CD4-positive, alpha-beta memory T cell (primary cell): ENCODE measurements at regions not wholly inside any gene's neighbourhood (a gene's known extent, or its start where the extent isn't known, plus 50 kb on each side); places are given as distances from the start of the nearest gene placed in this dataset.

Experiments
- CTCF ChIA-PET: fragments of 350-600 bp; sonication (Branson Sonifier 250); formaldehyde crosslinking; loops from one replicate; lab custom pipeline; 2021; ENCODE audit warnings: inconsistent platforms; ENCODE audit not compliant: partially characterized antibody; lab: Charles Lee
- POLR2A ChIA-PET: fragments of 350-600 bp; sonication (Branson Sonifier 250); formaldehyde crosslinking; loops from one replicate; lab custom pipeline; 2021; ENCODE audit not compliant: partially characterized antibody; lab: Charles Lee
- DNase-seq, 5 donors: peaks; one replicate each; pipeline versions ENCODE4 v3.0.0 to v3.0.0-alpha.2; 2020 to 2022; ENCODE audit warnings: mixed read lengths in 1 of 5
- H3K27ac ChIP-seq: one replicate; pipeline ENCODE4 v1.7.0; 2013; ENCODE audit warnings: low read depth, low read length
- H3K27me3 ChIP-seq: 2 replicates; pipeline ENCODE4 v1.7.0; 2013; ENCODE audit warnings: mild to moderate bottlenecking, low read length, moderate library complexity; ENCODE audit not compliant: insufficient read depth
- H3K36me3 ChIP-seq: 2 replicates; pipeline ENCODE4 v1.7.0; 2013; ENCODE audit warnings: mild to moderate bottlenecking, low read length, moderate library complexity; ENCODE audit not compliant: insufficient read depth
- H3K4me1 ChIP-seq: 2 replicates; pipeline ENCODE4 v1.7.0; 2013; ENCODE audit warnings: mild to moderate bottlenecking, low read length, moderate library complexity; ENCODE audit not compliant: insufficient read depth
- H3K4me3 ChIP-seq, 2 donors: one replicate each; pipeline ENCODE4 v1.7.0; 2013; ENCODE audit warnings: low read length in 2 of 2, mild to moderate bottlenecking in 1 of 2
- H3K9me3 ChIP-seq, 2 donors: one replicate each; pipeline ENCODE4 v1.7.0; 2013; ENCODE audit warnings: low read length in 2 of 2, control low read depth in 1 of 2; ENCODE audit not compliant: control insufficient read depth in 1 of 2
- H3K27ac Mint-ChIP-seq, 7 donors: one replicate each; pipeline ENCODE4 v1.8.0; 2020 to 2021; ENCODE audit warnings: mixed read lengths in 7 of 7, mild to moderate bottlenecking in 6 of 7, inconsistent platforms in 3 of 7, moderate library complexity in 3 of 7
- H3K27me3 Mint-ChIP-seq, 2 donors: one replicate each; pipeline ENCODE4 v1.8.0; 2020 to 2021; ENCODE audit warnings: mixed read lengths in 2 of 2
- H3K36me3 Mint-ChIP-seq, 2 donors: one replicate each; pipeline ENCODE4 v1.8.0; 2020 to 2021; ENCODE audit warnings: mixed read lengths in 2 of 2, inconsistent platforms in 1 of 2, mild to moderate bottlenecking in 1 of 2
- H3K4me1 Mint-ChIP-seq, 4 donors: one replicate each; pipeline ENCODE4 v1.8.0; 2020 to 2021; ENCODE audit warnings: mixed read lengths in 4 of 4, mild to moderate bottlenecking in 1 of 4
- H3K4me3 Mint-ChIP-seq, 8 donors: one replicate each; pipeline ENCODE4 v1.8.0; 2020 to 2021; ENCODE audit warnings: mixed read lengths in 8 of 8, mild to moderate bottlenecking in 7 of 8, moderate library complexity in 6 of 8, inconsistent platforms in 3 of 8
- H3K9me3 Mint-ChIP-seq, 8 donors: one replicate each; pipeline ENCODE4 v1.8.0; 2020 to 2021; ENCODE audit warnings: mixed read lengths in 8 of 8, mild to moderate bottlenecking in 5 of 8, inconsistent platforms in 3 of 8, moderate library complexity in 1 of 8
- intact Hi-C: fragments of 100-400 bp; cut with micrococcal nuclease; formaldehyde crosslinking; loops from one replicate; pipeline ENCODE4 v1.15.1; 2023

DNA sequence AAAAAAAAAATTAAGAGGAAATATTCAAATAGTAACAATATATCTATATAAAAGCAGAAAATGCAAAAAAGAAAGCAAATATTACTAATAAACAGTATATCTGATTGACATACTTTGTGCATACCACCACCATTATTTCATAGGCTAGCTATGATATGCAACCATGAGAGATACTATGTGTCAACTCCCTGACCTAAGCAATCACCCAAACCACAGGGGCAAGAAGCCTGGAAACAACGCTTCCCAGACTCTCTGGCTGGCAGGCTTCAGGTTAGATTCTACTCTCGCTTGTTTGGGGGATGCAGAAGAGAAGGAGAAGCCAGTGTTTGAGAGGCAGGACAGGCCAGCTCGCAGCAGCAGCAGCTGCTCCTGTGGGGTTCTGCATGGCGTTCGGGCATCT lies 169.3 kb upstream of the TPM1 start:
- peaks cover 4 to 6% of the 10 kb centered on the region in 2 donors for H3K27me3 Mint-ChIP-seq
- intact Hi-C loops, result no loop called here
- Histone ChIP-seq H3K27ac (no peak overlapping the region), H3K9me3 (no peaks in the 10 kb centered on the region), H3K27me3 (no peaks in the 10 kb centered on the region), H3K4me1 (no peaks in the 10 kb centered on the region), H3K4me3 (no peak overlapping the region), H3K36me3 (no peaks in the 10 kb centered on the region)
- H3K27ac Mint-ChIP-seq, result no peak overlapping the region
- ChIA-PET POLR2A (no interaction called here), CTCF (no interaction called here)
- no peaks in the 10 kb centered on the region for H3K36me3 Mint-ChIP-seq
- no peaks in the 10 kb centered on the region for H3K4me1 Mint-ChIP-seq
- peaks cover 0 to 4% (median 0%) of the 10 kb centered on the region in 8 donors for H3K9me3 Mint-ChIP-seq
- DNase-seq, result no peak
- no peak overlapping the region for H3K4me3 Mint-ChIP-seq

DNA sequence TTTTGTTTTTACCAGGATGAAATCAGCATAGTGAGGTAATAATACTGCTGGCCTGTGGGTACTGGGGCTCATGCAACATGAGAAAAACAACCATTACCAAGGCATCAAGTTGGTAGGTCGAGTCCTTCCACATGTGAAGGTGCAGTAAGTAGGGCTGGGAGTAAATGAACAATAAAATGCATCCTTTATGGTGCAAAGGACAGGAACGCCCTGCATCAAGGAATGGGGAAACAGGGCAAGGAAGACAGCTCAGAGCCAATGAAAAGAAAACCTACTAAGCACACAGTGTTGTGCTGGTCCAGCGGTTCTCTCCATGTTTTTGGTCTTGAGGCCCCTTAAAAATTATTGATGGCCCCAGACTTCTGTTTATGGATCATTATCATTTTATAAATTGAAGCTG lies 168.5 kb upstream of the TPM1 start:
- no peak for DNase-seq
- H3K4me1 ChIP-seq, result no peaks in the 10 kb centered on the region
- H3K36me3 ChIP-seq, result no peaks in the 10 kb centered on the region
- no peaks in the 10 kb centered on the region for H3K9me3 ChIP-seq
- no peaks in the 10 kb centered on the region for H3K27me3 ChIP-seq
- H3K4me1 Mint-ChIP-seq, result no peaks in the 10 kb centered on the region
- ChIA-PET POLR2A (no interaction called here), CTCF (interaction anchor here (1.0 kb wide), 1 partner anchor 10 kb away, joined by 3 read pairs; no protein-coding TSS in a partner anchor)
- no peak overlapping the region for H3K4me3 Mint-ChIP-seq
- peaks cover 4 to 6% of the 10 kb centered on the region in 2 donors for H3K27me3 Mint-ChIP-seq
- H3K27ac ChIP-seq, result no peak overlapping the region
- H3K36me3 Mint-ChIP-seq, result no peaks in the 10 kb centered on the region
- peaks cover 0 to 4% (median 0%) of the 10 kb centered on the region in 8 donors for H3K9me3 Mint-ChIP-seq
- no peak overlapping the region for H3K27ac Mint-ChIP-seq
- H3K4me3 ChIP-seq, result no peak overlapping the region
- intact Hi-C loops, result no loop called here

DNA sequence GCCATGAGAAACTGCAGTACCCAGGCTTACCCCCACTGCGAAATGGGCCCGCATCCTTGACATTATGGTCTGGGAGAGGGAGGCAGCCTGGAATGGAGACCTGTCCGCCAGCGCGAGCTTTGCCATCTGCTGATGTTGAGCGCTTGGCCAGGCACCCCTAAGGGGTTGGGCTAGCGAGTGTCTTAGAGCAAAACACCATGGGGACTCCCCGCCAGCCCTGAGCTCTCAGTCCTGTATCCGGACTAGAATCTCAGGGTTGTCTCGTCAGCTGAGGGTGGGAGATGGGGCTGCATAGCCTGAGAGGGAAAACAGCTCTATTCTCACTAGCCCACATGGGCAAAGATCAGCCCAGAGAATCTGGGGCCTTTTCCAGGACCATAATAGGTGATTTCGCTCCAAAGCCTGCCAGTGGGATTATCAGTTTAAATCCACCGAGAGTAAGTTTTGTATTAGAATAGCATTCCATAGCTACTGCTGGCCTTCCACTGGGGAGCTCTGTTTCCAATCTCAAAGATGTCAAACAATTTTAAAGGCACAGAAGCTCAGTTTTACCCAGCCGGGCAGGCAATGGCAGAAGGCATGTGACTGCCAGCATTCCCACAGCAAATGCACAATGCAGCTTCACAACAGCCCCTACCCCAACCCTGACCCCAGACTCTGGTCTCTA lies 167.5 kb upstream of the TPM1 start:
- no peak for DNase-seq
- intact Hi-C loops, result no loop called here
- Histone ChIP-seq H3K27ac (no peak overlapping the region), H3K4me3 (no peak overlapping the region), H3K9me3 (no peaks in the 10 kb centered on the region), H3K4me1 (no peaks in the 10 kb centered on the region), H3K36me3 (no peaks in the 10 kb centered on the region), H3K27me3 (no peaks in the 10 kb centered on the region)
- Mint-ChIP-seq H3K4me3 (no peak overlapping the region), H3K27ac (no peak overlapping the region), H3K4me1 (peaks cover 0 to 6% (median 2%) of the 10 kb centered on the region in 4 donors), H3K9me3 (peaks cover 0 to 4% (median 0%) of the 10 kb centered on the region in 8 donors), H3K36me3 (no peaks in the 10 kb centered on the region), H3K27me3 (peaks cover 10 to 11% of the 10 kb centered on the region in 2 donors)
- POLR2A ChIA-PET, result no interaction called here
- CTCF ChIA-PET, result interaction anchor here (1.0 kb wide), 1 partner anchor 9 kb away, joined by 3 read pairs; no protein-coding TSS in a partner anchor

DNA sequence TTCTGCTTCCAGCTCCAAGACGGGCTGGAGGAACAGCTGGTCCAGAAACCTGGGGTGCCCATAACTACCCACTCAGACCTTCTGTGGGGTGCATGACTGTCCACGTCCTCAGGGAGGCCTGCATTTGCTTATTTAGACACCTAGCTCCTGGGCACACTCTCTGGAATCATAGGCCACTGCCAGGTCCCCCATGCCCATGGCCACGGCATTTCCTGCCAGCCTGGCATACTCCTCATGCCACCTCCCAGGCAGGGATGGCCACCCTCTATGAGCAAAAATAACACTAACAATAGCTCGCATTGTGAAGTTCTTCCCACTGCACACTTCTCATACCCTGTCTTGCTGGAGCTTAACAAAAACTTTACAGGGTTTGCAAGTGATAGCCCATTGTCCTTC lies 166.9 kb upstream of the TPM1 start:
- Histone ChIP-seq H3K4me3 (no peak overlapping the region), H3K27ac (no peak overlapping the region), H3K4me1 (no peaks in the 10 kb centered on the region), H3K36me3 (no peaks in the 10 kb centered on the region), H3K9me3 (no peaks in the 10 kb centered on the region), H3K27me3 (no peaks in the 10 kb centered on the region)
- Mint-ChIP-seq H3K4me3 (no peak overlapping the region), H3K9me3 (peaks cover 0 to 3% (median 0%) of the 10 kb centered on the region in 8 donors), H3K27ac (no peak overlapping the region), H3K4me1 (peaks cover 0 to 8% (median 2%) of the 10 kb centered on the region in 4 donors), H3K36me3 (no peaks in the 10 kb centered on the region), H3K27me3 (peaks cover 11 to 14% of the 10 kb centered on the region in 2 donors)
- CTCF ChIA-PET, result no interaction called here
- intact Hi-C loops, result no loop called here
- no peak for DNase-seq
- POLR2A ChIA-PET, result no interaction called here

DNA sequence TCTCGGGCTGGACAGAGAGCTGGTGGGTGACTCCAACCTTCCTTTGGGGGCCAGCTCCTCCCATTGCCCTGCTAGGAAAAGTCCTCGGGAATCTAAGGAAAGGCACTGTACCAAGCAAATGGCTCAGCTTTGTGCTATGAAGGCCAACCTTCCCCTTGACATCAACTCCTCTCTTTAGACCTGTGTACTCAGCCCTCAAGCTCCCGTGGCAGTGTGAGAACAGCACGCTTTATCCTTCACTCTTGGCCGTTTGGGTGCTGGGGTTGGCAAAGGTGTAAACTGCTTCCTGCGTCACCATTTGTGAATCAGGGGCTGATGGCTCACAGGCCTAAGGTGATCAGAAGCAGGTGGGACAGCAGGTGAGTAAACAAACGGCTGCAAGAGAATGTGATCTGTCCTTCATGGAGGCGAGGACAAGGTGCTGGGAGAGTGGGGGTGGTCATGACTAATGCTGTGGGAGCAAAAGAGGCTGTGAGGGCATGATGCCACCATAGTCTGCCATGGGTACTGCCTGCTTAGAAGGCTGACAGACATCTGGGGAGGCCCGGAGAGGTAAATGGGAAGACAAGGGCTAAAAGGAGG lies 165.2 kb upstream of the TPM1 start:
- intact Hi-C loops, result no loop called here
- CTCF ChIA-PET, result no interaction called here
- no peak overlapping the region for H3K27ac ChIP-seq
- Mint-ChIP-seq H3K36me3 (no peaks in the 10 kb centered on the region), H3K4me1 (peaks cover 0 to 8% (median 2%) of the 10 kb centered on the region in 4 donors), H3K4me3 (no peak overlapping the region), H3K27ac (no peak overlapping the region), H3K9me3 (no peaks in the 10 kb centered on the region), H3K27me3 (peaks cover 11 to 17% of the 10 kb centered on the region in 2 donors)
- POLR2A ChIA-PET, result no interaction called here
- H3K4me3 ChIP-seq, result no peak overlapping the region
- H3K9me3 ChIP-seq, result no peaks in the 10 kb centered on the region
- H3K4me1 ChIP-seq, result no peaks in the 10 kb centered on the region
- no peaks in the 10 kb centered on the region for H3K27me3 ChIP-seq
- no peak for DNase-seq
- no peaks in the 10 kb centered on the region for H3K36me3 ChIP-seq

DNA sequence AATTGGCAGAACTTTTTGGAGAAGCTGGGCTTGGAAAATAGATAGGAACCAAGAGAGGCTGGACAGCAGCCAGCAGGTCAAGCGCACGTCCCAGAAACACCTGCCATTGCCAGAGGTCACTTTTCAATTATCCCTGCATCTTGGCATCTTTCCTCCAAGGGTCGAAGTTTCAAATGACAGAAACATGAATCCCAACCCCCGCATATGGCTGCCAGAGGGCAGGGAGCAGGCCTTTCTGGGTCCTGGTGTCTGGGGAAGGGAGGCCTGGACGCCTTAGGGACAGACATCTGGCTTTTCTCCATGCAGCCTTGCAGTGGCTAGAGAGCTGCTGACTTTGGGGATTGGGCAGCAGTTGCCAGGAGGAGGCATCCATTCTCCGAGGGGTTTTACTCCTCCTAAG lies 164.5 kb upstream of the TPM1 start:
- no peaks in the 10 kb centered on the region for H3K9me3 ChIP-seq
- no peak overlapping the region for H3K27ac Mint-ChIP-seq
- no peaks in the 10 kb centered on the region for H3K4me1 ChIP-seq
- H3K27ac ChIP-seq, result no peak overlapping the region
- H3K36me3 Mint-ChIP-seq, result no peaks in the 10 kb centered on the region
- no peaks in the 10 kb centered on the region for H3K27me3 ChIP-seq
- H3K27me3 Mint-ChIP-seq, result peaks cover 14 to 18% of the 10 kb centered on the region in 2 donors
- intact Hi-C loops, result no loop called here
- ChIA-PET CTCF (no interaction called here), POLR2A (no interaction called here)
- no peak overlapping the region for H3K4me3 Mint-ChIP-seq
- DNase-seq, result no peak
- no peak overlapping the region for H3K4me3 ChIP-seq
- H3K9me3 Mint-ChIP-seq, result no peaks in the 10 kb centered on the region
- no peaks in the 10 kb centered on the region for H3K36me3 ChIP-seq
- peaks cover 0 to 8% (median 2%) of the 10 kb centered on the region in 4 donors for H3K4me1 Mint-ChIP-seq

DNA sequence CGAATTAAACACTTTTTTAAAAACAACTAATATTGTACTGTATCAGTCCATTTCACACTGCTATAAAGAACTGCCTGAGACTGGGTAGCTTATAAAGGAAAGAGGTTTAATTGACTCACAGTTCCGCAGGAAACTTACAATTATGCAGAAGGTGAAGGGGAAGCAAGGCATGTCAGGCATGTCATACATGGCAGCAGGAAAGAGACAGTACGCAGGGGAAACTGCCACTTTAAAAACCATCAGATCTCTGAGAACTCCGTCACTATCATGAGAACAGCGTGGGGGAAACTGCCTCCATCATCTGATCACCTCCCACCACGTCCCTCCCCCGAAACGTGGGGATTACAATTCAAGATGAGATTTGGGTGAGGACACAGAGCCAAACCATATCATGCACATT lies 162.8 kb upstream of the TPM1 start:
- Mint-ChIP-seq H3K4me3 (no peak overlapping the region), H3K9me3 (no peaks in the 10 kb centered on the region), H3K27ac (no peak overlapping the region), H3K27me3 (peaks cover 10 to 20% of the 10 kb centered on the region in 2 donors), H3K36me3 (no peaks in the 10 kb centered on the region), H3K4me1 (peaks cover 0 to 8% (median 2%) of the 10 kb centered on the region in 4 donors)
- ChIA-PET CTCF (no interaction called here), POLR2A (no interaction called here)
- no peak overlapping the region for H3K27ac ChIP-seq
- intact Hi-C loops, result no loop called here
- DNase-seq, result no peak
- H3K4me3 ChIP-seq, result no peak overlapping the region
- H3K4me1 ChIP-seq, result no peaks in the 10 kb centered on the region
- H3K36me3 ChIP-seq, result no peaks in the 10 kb centered on the region
- no peaks in the 10 kb centered on the region for H3K9me3 ChIP-seq
- no peaks in the 10 kb centered on the region for H3K27me3 ChIP-seq
